A204.1 (cell line): ENCODE measurements at regions not wholly inside any gene's neighbourhood (a gene's known extent, or its start where the extent isn't known, plus 50 kb on each side); places are given as distances from the start of the nearest gene placed in this dataset.

Source experiments
- FAIRE-seq: peaks from 2 replicates; lab custom pipeline; 2012; peaks lifted over from hg19 to GRCh38; lab: Jason Lieb, UNC

DNA sequence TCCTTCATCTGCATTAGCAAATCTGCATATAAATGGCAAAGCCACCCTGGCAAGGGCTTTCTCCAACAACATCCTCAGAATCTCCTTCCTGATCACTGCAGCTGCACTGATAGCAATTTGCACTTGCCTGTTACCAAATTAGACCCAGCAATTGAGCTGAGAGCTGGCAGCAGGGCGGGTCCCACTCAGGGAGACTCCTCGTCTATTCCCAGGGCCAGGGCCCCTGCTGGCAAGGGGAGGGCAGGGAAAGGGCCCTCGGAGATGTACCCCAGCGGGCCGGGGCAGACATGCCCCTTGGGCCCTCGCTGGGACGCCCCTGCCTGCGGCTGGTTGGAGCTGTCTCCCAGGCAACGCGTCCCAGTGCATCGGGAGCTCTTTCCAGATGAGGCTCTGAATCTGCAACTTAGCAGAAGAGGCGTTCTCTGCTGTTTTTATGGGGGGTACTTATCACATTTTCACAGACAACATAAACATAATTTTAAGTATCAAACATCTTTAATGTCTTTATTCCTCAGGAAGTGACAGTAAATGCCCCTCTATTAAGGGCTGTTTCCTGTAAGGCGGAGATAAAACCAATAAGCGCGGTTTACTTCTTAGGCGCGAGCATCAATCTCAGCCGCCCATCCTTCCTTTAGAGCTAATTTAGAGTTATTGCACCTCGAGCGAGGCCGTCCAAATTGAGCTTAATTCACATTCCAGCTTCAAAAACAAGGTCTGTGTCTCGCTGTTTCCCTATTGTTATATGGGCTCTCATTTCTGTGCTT lies 249.0 kb upstream of the PPP2R2D start:
- no peak for FAIRE-seq

DNA sequence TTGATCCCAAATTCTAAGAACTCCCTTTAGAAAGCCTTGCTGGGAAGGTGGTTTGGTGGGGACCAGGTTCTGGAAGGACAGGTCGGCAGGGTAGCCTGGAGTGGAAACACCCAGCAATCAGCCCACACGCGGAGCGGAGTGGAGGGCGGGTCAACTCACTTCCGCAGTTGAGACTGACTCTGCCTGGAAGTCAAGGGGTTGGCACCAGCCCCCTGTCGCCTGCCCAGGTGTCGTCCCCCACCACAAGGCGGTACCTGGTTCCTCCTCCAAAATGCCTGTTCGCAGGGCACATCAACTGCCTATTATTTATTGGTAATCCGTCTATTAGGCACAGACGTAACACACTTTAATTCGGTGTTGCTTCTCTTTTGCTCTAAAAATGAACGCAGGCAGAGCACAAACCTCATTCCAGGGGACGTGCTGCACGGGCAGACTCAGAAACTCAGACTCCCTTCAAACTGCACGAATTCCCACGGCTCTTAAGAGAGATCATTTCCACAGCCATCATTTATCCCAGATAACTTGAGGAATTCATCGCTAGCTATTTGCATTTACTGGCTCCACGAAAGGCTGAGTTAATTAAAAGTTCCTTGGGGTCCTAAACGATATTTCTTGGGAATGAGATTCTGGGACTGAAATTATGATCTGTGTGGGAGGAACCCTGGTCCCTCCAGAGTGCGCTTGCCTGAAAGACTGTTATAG lies 248.2 kb upstream of the PPP2R2D start:
- no peak for FAIRE-seq

DNA sequence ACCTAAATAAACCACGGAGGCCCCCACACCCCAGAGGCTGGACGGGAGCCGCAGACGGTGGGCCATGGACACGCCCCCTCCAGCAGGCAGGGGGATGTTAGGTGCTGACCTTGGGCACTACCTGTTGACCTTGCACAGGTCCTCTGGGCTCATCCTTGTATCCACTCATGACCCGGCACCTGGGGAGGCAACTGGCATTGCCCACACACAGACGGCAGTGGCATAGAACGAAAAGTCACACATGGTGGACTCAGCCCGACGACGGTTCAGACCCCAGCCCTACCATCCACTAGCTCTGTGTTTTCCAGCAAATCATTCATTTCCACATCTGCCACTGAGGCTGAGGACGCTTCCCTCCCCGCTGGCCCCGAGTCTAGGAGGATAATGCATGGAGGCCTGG lies 247.7 kb upstream of the PPP2R2D start:
- FAIRE-seq, result no peak

DNA sequence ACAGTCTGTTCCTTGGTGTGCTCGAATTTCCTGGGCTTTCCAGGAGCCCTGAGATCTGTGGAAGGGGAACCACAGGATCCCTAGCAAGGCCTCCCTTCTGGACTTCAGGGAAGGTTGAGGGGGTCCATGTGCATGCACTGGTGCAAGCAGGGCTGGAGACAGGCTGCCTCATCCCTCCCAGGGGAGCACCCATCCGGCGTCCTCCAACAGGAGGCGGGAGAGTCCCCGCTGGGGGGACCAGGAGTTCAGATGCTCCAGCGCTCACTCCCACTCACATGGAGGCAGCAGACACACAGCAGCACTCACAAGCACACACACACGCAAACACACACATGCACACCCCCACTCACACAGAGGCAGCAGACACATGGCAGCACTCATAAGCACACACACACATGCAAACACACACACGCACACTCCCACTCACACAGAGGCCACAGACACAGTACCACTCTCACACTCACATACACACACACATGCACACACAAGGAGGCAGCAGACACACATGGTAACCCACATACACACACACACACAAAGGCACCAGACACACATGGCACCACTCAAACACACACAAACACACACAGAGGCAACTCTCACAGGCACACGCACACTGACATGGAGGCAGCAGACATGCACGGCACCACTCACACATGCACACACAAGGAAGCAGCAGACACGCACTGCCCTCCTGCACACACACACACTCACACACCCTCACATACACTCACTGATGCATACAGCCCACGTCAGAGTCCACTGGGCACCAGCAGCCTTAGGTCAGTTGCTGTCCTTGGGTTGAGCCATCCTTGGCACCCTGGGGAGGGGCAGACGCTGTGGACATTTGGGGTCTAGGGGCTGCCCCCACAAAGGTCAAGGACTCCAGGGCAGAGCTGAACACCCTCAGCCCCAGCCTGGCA lies 247.0 kb upstream of the PPP2R2D start:
- no peak for FAIRE-seq

DNA sequence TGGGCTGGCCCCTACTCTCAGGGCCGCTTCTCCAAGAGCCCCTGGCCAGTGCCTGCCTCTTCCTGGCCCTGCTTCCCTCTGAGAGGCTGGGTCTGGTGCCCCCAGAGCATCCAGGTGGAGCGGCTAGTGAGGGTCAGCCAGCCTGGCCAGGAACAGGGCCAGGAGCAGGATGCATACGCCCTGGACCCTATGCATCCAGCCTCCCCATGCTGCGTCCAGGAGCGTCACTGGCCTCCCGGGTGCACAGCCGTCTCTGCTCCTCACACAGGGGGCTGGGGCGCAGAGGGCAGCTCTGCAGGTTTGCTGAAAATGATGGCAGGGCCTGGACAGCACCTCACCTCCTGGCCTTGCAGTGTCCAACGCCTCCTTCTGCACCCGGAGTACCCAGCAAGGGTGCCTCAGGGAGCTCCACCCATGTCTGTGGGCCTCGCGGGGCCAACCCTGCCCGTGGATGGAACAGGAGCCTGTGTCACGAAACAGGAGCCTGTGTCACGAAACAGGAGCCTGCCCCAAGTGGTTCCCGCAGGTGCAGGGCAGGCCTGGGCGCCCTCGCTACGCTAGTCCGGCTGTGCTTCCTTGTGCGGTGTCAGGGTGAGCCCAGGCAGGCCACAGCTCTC lies 246.2 kb upstream of the PPP2R2D start:
- no peak for FAIRE-seq

DNA sequence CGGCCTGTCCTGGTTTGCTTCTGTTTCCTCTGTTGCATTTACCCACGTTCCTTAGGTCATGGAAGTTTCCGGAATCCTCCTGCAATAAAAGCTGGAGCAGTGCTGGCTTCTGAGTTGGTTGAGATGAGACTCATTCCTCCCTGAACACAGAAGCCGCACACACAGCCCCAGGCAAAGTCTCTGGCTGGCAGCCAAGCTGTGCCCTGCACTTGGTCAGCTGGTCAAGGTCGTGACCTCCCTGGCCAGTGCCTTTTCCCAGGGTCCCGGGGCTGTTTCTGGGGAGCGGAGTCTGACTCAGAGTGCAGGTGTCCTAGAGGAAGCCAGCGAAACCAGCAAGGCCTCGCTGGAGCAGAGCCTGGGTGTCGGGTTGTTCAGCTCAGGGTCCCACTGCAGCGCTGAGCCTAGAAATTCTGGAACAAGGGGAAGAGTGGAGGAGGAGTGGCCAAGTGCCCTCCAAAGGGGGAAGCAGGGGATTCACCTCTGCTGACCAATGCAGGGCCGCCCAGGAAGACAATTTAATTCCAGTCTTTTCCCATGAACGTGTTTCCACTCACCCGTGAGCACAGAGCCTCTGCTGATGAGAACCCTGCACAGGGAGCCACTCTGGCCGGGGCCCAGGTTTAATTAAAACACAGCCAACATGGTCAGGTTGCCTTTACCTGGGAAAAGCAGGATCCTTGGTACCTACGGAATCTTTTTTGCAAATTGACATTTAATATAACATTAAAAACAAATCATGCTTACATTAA lies 245.5 kb upstream of the PPP2R2D start:
- FAIRE-seq, result no peak

DNA sequence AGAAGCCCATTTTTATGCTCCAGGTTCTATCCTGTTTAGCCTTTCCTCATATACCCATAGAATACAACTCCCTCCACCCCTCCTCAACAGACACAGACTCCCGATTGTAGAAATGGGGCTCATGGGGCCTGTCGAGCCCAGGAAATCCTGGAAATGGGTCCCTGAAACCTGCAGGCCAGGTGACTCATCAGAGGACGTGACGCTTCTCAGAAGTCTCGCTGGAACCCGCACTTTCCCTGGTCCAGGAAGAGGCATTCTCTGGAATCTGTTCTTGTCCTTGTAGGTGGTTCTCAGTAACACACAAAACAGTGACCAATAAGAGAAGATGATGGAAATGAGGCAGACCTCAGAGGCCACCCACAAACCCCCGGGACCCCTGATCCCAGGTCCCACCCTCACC lies 244.8 kb upstream of the PPP2R2D start:
- no peak for FAIRE-seq

DNA sequence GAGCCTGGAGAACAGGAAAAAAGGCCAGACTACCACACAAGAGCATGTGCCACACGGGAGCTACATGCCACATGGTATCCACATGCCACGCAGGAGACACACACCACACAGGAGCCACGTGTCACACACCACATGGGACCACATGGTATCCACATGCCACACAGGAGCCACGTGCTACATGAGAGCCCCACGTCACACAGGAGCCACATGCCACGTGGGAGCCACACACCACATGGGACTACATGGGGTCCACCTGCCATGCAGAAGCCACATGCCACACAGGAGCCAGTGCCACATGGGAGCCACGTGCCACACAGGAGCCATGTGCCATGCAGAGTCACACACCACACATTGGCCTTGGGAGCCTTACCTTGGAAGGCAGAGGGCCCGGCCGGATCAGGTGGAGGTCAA lies 244.4 kb upstream of the PPP2R2D start:
- FAIRE-seq, result no peak

DNA sequence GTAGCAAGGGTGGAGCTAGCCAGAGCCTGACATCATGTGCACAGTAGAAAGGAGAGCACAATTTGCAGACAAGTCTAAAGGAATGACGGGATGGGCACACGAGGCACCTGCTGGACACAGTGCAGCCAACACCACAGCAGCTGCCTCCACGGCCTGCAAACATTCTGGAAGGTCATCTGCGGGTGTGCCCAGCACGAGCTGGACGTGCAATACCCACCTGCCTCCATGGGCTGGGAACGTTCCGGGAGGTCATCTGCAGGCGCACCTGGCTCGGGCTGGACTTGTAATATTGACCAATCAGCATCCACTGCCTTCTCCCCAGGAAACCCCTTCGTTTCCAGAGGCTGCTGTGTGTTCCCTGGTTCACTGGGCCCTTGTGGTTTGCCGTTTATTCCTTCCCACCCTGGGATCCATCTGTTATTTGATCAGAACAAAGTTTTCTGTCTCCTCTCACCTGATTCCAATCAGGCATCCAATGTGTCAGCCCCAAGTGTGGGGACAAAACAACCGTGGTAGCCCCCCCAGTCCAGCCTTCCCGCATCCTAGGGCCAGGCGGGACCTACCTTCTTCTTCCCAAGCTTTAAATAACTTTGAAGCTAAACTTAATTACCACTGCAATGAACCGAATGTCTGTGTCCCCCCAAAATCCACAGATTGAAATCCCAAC lies 243.4 kb upstream of the PPP2R2D start:
- FAIRE-seq, result no peak

DNA sequence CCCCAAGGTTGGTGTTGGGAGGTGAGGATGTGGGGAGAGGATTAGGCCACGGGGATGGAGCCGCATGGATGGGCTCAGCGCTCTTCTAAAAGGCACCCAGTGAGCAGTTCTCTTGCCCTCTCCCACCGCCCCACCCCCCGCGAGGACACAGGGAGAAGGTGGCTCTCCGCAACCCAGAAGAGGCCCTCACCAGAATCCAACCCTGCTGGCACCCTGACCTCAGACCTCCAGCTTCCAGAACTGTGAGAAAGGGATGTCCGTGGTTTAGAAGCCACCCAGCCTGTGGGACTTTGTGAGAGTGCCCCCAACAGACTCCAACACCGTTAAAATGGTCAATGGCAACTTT lies 242.8 kb upstream of the PPP2R2D start:
- no peak for FAIRE-seq

DNA sequence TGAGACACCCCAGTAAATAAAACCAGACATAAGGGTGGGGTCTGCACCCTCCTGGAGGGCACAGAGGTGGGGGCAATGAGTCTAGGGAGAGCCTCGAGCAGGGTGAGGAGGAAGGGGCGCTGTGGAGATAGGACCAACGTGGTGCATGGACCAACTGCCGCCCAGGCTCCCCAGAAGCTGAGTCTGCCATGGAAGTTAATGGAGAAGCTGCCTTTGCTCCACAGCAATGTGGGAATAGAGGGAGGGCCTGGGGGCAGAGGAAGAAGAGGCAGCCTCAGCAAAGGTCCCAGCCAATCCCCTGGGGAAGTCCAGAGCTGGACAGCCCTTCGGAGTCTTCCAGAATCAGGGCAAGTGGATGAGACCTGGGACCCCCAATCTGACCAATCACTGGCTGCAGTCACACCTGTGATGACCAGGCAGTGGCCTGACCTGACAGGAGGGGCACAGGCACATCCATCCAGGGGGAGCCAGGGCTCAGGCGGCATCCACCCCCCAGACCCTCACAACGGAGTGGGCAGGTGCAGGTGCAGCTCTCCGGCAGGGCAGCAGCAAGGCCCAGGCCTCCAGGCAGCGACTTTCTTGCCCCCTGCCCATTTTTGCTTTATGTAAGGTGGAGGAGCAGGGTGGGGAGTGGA lies 242.2 kb upstream of the PPP2R2D start:
- no peak for FAIRE-seq

DNA sequence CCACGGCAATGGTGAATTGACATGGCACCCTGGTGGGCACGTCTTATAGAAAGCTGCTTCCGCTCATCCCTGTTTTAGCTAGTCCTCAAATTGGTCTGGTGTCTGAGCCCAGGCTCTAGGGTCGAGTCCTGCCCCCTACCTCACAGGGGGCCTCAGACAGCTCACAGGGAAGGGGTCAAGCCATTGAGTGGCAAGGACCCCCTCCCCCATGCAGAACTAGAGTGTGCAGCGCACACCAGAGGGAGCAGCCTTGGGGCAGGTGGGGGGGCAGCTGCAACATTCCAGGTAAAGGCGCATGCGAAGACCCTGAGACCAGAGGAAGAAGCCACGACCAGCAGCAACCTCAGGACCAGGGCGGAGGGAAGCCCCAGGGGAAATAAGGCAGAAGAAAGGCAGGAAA lies 240.4 kb upstream of the PPP2R2D start:
- no peak for FAIRE-seq

DNA sequence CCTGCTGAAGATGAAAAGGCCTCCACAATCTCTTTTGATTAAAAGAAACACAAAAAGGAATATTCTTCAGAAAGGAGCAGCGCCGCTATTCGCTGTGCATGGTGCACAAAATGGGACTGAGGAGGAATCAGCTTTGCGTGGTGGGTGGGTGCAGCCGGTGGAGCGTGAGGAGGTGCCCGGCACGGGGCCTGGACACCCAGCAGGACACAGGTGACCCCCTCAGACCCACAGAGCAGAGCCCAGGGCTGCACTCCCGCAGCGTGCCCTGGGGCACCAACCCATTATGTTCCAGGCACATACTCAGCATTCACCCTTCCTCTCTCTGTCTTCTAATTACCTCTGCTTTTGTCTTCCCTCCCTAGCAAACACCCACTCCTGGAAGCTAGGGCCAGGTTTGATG lies 238.0 kb upstream of the PPP2R2D start:
- no peak for FAIRE-seq

DNA sequence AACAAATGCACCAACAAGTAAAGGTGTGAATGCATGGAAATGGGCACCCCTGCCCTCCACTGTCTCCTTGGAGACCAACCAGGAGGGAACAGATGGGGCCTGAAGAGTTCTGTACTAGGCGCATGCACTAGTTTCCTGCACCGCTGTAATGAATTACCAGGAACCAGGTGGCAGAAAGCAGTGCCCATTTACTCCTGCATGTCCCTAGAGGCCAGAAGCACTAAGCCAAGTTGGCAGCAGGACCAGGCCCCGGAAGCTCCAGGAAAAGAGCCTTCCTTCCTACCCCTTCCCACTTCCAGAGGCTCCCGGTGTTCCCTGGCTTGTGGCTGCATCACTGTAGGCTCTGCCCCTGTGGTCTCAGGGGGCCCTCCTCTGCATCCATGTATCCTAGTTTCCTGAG lies 237.5 kb upstream of the PPP2R2D start:
- no peak for FAIRE-seq

DNA sequence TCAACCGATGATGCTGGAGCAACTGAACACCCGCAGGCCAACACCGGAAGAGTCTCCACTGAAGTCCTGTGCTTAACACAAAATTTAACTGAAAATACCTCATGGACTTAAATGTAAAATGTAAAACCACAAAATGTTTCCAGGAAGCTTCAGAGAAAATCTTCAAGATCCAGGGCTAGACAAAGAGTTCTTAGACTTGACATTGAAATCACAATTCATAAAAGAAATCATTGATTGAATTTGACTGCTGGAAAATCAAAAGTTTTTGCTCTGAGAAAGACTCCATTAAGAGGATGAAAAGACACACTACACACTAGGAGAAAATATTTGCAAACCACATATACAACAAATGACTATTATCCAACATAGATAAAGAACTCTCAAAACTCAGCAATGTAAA lies 234.7 kb upstream of the PPP2R2D start:
- no peak for FAIRE-seq

DNA sequence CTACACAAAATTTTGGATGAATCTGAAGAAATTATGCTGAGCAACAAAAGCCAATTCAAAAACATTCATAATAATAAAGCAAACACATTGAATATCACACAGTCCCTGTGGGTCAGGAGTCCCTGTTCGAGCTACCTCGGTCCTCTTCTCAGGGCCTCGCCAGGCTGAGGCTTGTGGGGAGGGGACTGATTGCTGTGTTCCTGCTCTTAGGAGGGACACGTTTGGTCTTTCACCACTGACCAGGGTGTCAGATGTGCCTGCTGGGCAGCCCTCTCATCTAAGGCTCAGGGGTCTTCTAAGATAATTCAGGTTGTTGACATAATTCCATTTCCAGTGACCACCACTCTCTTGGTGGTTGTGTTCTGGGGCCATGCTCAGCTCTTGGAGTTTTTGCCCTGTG lies 233.8 kb upstream of the PPP2R2D start:
- no peak for FAIRE-seq

DNA sequence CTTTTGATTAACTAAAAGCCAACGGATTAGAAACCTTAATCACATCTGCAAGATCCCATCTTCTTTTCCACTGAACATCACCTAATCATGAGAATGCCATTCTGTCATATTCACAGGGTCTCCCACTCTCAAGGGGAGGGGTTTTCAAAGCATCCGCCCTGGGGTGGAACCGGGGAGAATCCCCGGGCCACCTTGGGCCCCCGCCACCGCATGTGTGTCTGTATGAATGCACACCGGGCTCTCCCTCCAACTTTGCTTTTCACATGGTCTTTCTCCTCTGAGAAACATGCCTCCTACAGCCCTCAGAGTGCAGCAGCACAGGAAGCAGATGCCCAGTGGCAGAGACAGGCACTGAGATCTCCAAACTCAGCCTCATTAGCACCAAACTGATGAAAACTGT lies 233.2 kb upstream of the PPP2R2D start:
- no peak for FAIRE-seq

DNA sequence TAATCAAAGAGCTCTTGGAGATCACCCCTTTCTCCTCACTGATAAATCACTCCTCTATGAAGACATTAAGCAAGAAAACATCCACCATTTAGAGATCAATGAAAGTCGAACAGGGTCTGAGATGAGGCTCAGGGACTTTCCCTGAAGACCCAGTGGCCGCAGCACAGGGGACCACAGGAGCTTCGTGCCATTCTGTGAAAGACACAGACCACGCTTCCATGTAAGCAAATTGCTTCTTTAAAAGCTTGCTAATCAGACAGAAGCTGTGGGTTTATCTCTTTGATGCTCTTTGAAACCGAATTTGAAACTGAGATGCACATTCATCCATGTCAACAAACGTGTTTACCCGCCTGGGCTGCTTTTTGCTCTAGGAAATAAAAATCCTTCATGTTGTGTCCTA lies 231.9 kb upstream of the PPP2R2D start:
- FAIRE-seq, result no peak

DNA sequence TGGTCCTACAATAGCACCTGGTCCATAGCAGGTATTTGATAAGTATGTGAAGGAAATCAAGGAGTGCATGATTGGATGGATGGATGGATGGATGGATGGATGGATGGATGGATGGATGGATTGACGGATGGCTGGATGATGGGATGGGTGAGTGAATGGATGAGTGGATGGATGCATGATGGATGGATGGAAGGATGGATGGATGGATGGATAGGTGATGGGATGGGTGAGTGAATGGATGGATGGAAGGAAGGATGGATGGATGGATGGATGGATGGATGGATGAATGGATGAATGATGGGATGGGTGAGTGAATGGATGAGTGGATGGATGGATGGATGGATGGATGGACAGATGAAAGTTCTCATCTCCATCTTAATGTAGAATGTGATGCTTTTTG lies 231.0 kb upstream of the PPP2R2D start:
- no peak for FAIRE-seq

DNA sequence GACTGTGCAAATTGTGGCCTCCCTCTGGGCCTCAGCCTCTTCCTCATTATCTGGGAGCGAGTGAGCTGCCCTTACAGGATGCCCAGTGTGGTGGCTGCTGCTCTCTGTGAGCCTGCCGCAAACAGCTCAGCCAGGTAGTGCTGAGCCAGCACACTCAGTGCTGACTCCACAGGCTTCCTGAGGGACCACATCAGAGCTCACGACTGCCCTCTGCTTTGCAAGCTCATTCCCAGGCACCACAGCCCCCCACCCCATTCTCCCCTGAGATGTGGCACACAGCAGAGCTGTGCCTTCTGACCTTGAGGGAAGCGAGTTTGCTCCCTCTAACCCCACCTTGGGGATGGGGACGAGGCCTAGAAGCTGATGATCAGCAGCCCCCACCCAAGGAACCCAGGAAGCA lies 230.5 kb upstream of the PPP2R2D start:
- FAIRE-seq, result no peak

DNA sequence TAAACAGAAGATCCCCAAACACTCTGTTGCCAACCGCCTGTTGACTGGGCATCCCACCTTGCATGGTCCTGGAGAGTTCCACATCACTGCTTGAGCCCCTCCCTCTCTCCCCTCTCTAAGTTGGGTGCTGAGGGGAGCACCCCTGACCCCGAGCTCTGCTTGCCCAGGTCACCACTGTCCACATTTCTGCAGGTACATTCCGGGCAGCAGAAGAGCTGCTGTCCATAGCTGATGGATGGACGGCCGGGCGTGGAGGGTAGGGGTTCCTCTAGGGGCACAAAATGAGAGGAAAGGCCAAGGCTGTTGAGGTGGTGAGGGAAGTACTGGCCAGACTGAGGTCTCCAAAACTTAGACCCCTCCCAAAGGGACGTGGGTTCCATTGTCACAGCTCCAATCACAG lies 227.4 kb upstream of the PPP2R2D start:
- no peak for FAIRE-seq
